Type B pancreatic cell (in vitro differentiated cells): ENCODE measurements at regions not wholly inside any gene's neighbourhood (a gene's known extent, or its start where the extent isn't known, plus 50 kb on each side); places are given as distances from the start of the nearest gene placed in this dataset.

ENCODE experiments used
- DNase-seq: peaks from one replicate; pipeline ENCODE4 v3.0.0; 2021; ENCODE audit warnings: mixed read lengths; ENCODE audit not compliant: unreplicated experiment; ENCODE audit errors: extremely low spot score
- H3K27ac Mint-ChIP-seq: 2 replicates; pipeline ENCODE4 v1.8.0; 2021; ENCODE audit warnings: mild to moderate bottlenecking, mixed read lengths
- H3K27me3 Mint-ChIP-seq: 2 replicates; pipeline ENCODE4 v1.8.0; 2021; ENCODE audit warnings: mixed read lengths
- H3K36me3 Mint-ChIP-seq: 2 replicates; pipeline ENCODE4 v1.8.0; 2021; ENCODE audit warnings: mixed read lengths
- H3K4me1 Mint-ChIP-seq: one replicate; pipeline ENCODE4 v1.8.0; 2021; ENCODE audit warnings: mixed read lengths; ENCODE audit not compliant: unreplicated experiment
- H3K4me3 Mint-ChIP-seq: 2 replicates; pipeline ENCODE4 v1.8.0; 2021; ENCODE audit warnings: mild to moderate bottlenecking, mixed read lengths
- H3K9me3 Mint-ChIP-seq: 2 replicates; pipeline ENCODE4 v1.8.0; 2021; ENCODE audit warnings: mixed read lengths
- TF ChIP-seq, protein P1 (sequence below): fragments of 200-600 bp; sonication (generic); conservative IDR thresholded peaks from 2 replicates; pipeline ENCODE4 v1.5.0; 2021; ENCODE audit warnings: antibody characterized with exemption, mild to moderate bottlenecking

DNA sequence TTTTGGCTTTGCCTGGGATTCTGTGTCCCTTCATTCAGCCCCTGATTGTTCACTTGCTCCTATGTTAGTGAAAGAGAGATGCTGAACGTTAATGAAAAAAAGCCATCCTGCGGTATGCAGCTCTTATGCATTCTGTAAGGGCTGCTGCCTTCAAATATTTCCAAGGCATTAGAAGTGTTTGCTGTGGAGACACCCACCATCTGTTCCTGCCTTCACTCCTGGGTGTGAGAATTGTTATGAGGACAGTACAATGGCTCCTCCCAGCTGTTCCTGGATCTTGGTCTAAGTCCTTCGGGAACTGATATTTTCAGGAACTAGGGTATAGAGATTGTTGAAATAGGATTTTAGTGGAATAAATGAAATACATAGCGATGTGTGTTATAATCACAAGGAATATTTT lies 427.1 kb upstream of the FAM47C start:
- Mint-ChIP-seq H3K27me3 (no peaks in the 10 kb centered on the region), H3K4me3 (no peak overlapping the region), H3K9me3 (peaks cover 3% of the 10 kb centered on the region), H3K27ac (no peak overlapping the region), H3K4me1 (no peaks in the 10 kb centered on the region), H3K36me3 (no peaks in the 10 kb centered on the region)
- TF ChIP-seq, protein P1, sequence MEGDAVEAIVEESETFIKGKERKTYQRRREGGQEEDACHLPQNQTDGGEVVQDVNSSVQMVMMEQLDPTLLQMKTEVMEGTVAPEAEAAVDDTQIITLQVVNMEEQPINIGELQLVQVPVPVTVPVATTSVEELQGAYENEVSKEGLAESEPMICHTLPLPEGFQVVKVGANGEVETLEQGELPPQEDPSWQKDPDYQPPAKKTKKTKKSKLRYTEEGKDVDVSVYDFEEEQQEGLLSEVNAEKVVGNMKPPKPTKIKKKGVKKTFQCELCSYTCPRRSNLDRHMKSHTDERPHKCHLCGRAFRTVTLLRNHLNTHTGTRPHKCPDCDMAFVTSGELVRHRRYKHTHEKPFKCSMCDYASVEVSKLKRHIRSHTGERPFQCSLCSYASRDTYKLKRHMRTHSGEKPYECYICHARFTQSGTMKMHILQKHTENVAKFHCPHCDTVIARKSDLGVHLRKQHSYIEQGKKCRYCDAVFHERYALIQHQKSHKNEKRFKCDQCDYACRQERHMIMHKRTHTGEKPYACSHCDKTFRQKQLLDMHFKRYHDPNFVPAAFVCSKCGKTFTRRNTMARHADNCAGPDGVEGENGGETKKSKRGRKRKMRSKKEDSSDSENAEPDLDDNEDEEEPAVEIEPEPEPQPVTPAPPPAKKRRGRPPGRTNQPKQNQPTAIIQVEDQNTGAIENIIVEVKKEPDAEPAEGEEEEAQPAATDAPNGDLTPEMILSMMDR: no peak
- DNase-seq: no peak

DNA sequence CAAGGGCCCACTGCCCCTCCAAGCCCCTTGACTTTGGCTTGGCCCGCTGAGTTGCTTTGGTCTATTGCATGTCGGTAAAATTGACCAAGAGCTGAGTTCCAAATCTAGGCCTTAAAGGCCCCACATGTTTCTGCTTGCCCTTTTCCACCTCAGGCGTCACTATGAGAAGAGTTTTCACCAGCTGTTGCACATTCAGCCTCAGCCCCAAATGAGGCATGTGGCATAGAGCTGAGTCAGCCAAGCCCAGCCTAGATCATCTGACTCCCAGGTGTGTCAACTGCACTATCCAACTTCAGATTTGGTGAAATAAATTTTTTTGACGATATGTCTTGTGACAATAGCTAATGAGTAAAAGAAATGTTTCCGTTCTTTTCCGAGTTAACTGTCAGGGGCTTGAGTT lies 424.5 kb upstream of the FAM47C start:
- Mint-ChIP-seq H3K4me3 (no peak overlapping the region), H3K27ac (no peak overlapping the region)

DNA sequence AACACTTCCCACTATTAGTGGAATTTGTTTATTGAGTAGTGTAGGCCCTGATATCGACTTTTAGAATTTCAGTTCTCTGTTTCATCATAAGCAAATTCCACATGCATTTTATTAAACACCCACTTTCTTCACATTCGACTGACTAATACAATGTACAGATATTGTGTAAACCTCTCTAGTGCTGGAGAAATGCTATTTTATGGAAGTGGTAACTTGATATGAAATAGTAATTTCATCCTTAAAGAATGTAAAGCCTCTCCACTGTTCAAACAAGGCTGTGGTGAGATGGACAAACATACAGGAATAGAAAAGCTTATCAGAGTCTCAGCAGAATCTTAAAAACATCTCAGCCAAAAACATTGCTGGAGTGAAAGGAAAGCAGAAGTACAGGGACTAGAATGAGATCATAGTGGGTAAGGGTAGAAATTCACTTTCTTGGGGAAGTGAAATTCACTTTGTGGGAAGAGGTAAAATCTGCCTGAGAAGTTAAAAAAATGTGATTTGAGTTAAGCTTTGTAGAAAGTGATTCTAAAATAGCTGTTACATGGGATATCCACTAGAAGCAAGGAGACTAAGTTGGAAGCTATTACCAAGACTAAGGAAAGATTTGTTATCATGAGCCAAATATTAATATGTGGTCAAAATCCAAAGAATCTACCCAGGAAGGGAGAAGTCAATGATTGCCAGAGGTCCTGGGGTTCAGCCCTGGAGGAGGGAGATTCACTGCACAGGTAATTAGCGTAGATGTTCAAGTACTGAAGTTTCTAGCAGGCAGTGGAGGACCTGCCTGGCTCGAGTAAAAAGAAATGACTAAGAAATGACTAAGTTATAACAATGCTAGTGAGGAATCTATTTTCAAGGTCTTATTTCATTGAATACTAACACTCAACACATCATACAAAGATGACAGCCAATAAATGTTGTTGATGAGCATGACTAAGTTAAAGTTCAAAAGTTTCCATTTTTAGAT lies 398.3 kb upstream of the FAM47C start:
- Mint-ChIP-seq H3K27me3 (no peaks in the 10 kb centered on the region), H3K9me3 (no peaks in the 10 kb centered on the region), H3K27ac (no peak overlapping the region), H3K36me3 (no peaks in the 10 kb centered on the region), H3K4me1 (no peaks in the 10 kb centered on the region), H3K4me3 (no peak overlapping the region)
- TF ChIP-seq, protein P1: no peak
- DNase-seq: no peak

More for the DNA sequence above, 424.5 kb upstream of the FAM47C start:
- Mint-ChIP-seq H3K36me3 (no peaks in the 10 kb centered on the region), H3K9me3 (peaks cover 3% of the 10 kb centered on the region), H3K27me3 (no peaks in the 10 kb centered on the region), H3K4me1 (no peaks in the 10 kb centered on the region)
- TF ChIP-seq, protein P1: no peak
- no peak for DNase-seq

- TF ChIP-seq, protein P1: no peak
- H3K27ac Mint-ChIP-seq: no peak overlapping the region
- H3K4me3 Mint-ChIP-seq: no peak overlapping the region
- no peaks in the 10 kb centered on the region for H3K9me3 Mint-ChIP-seq
- H3K27me3 Mint-ChIP-seq: no peaks in the 10 kb centered on the region
- no peak for DNase-seq
- no peaks in the 10 kb centered on the region for H3K36me3 Mint-ChIP-seq
- H3K4me1 Mint-ChIP-seq: no peaks in the 10 kb centered on the region
Measured at GRCh38 chrX:36626898-36627297, 381.3 kb upstream of the FAM47C start.

GRCh38 chrX:36640232-36640631 lies 367.9 kb upstream of the FAM47C start:
- no peaks in the 10 kb centered on the region for H3K27me3 Mint-ChIP-seq
- H3K36me3 Mint-ChIP-seq: no peaks in the 10 kb centered on the region
- no peaks in the 10 kb centered on the region for H3K9me3 Mint-ChIP-seq
- H3K27ac Mint-ChIP-seq: no peak overlapping the region
- no peaks in the 10 kb centered on the region for H3K4me1 Mint-ChIP-seq
- no peak overlapping the region for H3K4me3 Mint-ChIP-seq
- DNase-seq: no peak
- TF ChIP-seq, protein P1: no peak
